ENCODE measurements at regions not wholly inside any gene's neighbourhood (a gene's known extent, or its start where the extent isn't known, plus 50 kb on each side); places are given as distances from the start of the nearest gene placed in this dataset.
"Not testable (repeated sequence)": the region's sequence is repeated elsewhere in the genome, so short reads cannot be mapped to it uniquely, and the experiment has no call there.

DNA sequence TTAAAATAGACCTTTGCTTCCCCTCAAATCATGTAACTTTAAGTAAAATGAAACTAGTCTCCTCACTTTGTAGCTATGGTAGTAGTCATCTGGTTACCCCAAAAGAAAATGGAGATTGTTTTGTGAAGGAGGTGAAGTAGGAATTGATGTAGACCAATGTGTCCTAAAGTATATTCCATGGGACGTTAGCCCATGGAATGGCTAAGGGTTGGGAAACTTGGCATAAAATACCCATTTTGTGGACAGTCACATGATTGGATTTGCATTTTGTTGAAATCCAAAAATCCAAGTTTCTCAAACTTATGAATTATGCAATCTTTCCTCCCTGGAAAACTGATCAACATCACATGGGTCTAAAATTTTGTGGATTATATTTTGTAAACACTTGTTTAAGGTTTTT is 290.6 kb downstream of the OSTF1 start:
- ChIA-PET CTCF (interaction anchor here (0.7 kb wide), 1 partner anchor 29 kb away, joined by 3 read pairs; no protein-coding TSS in a partner anchor), POLR2A (no interaction called here)
- intact Hi-C loops (cut with DNase I, micrococcal nuclease): no loop called here
- Mint-ChIP-seq H3K4me1 (ENCODE audit: low read depth) (no peaks in the 10 kb centered on the region), H3K27me3 (no peaks in the 10 kb centered on the region), H3K27ac (no peak overlapping the region), H3K9me3 (peaks cover 5% of the 10 kb centered on the region), H3K4me3 (no peak overlapping the region), H3K36me3 (ENCODE audit: low read depth) (no peaks in the 10 kb centered on the region)
- no peak overlapping the region for H3K27ac ChIP-seq (ENCODE audit: low read depth in 1 of 2, low read length in 2 of 2)
- H3K27me3 ChIP-seq (ENCODE audit: control insufficient read depth in 1 of 2, insufficient read depth in 2 of 2, low read length in 2 of 2): no peaks in the 10 kb centered on the region
- peaks cover 0 to 8% of the 10 kb centered on the region in 2 experiments for H3K9me3 ChIP-seq (ENCODE audit: control insufficient read depth in 1 of 2, insufficient read depth in 1 of 2, low read length in 2 of 2)
- DNase-seq (no peak), ATAC-seq (ENCODE audit: poor library complexity) (no peak)
- H3K36me3 ChIP-seq (ENCODE audit: insufficient read depth, low read length): no peaks in the 10 kb centered on the region
- TF ChIP-seq, protein P1, sequence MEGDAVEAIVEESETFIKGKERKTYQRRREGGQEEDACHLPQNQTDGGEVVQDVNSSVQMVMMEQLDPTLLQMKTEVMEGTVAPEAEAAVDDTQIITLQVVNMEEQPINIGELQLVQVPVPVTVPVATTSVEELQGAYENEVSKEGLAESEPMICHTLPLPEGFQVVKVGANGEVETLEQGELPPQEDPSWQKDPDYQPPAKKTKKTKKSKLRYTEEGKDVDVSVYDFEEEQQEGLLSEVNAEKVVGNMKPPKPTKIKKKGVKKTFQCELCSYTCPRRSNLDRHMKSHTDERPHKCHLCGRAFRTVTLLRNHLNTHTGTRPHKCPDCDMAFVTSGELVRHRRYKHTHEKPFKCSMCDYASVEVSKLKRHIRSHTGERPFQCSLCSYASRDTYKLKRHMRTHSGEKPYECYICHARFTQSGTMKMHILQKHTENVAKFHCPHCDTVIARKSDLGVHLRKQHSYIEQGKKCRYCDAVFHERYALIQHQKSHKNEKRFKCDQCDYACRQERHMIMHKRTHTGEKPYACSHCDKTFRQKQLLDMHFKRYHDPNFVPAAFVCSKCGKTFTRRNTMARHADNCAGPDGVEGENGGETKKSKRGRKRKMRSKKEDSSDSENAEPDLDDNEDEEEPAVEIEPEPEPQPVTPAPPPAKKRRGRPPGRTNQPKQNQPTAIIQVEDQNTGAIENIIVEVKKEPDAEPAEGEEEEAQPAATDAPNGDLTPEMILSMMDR (IDR thresholded peaks at IDR 0.05): no peak
- H3K4me1 ChIP-seq (ENCODE audit: insufficient read depth, low read length): no peaks in the 10 kb centered on the region
- no peak overlapping the region for H3K4me3 ChIP-seq (ENCODE audit: low read length)

DNA sequence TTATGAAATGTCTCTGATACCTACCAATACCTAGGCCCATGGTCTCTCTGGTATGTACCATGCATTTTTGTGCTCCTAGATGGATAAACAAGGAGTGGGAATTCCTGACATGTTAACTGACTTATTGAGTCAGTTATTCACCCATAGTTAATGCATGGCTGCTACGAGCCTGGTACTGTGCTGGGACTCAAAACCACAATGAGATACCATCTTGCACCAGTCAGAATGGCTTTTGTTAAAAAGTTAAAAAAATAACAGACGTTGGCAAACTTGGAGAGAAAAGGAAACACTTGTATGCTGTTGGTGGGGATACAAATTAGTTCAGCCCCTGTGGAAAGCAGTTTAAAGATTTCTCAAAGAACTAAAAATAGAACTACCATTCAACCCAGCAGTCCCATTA is 293.8 kb downstream of the OSTF1 start:
- no peaks in the 10 kb centered on the region for H3K36me3 Mint-ChIP-seq (ENCODE audit: low read depth)
- H3K4me1 ChIP-seq (ENCODE audit: insufficient read depth, low read length): no peaks in the 10 kb centered on the region

GRCh38 chr9:75383420-75384034 is 295.2 kb downstream of the OSTF1 start:
- H3K36me3 ChIP-seq (ENCODE audit: insufficient read depth, low read length); H3K27me3 ChIP-seq (ENCODE audit: control insufficient read depth in 1 of 2, insufficient read depth in 2 of 2, low read length in 2 of 2); ATAC-seq (ENCODE audit: poor library complexity); H3K4me1 ChIP-seq (ENCODE audit: insufficient read depth, low read length); POLR2A ChIA-PET; H3K4me1 Mint-ChIP-seq (ENCODE audit: low read depth); H3K27ac ChIP-seq (ENCODE audit: low read depth in 1 of 2, low read length in 2 of 2); H3K36me3 Mint-ChIP-seq (ENCODE audit: low read depth); CTCF ChIA-PET; H3K27ac Mint-ChIP-seq; H3K4me3 ChIP-seq (ENCODE audit: low read length); H3K4me3 Mint-ChIP-seq; H3K27me3 Mint-ChIP-seq; intact Hi-C loops (cut with DNase I, micrococcal nuclease); DNase-seq: not testable (repeated sequence)
- peaks cover 0 to 11% of the 10 kb centered on the region in 2 experiments for H3K9me3 ChIP-seq (ENCODE audit: control insufficient read depth in 1 of 2, insufficient read depth in 1 of 2, low read length in 2 of 2)
- H3K9me3 Mint-ChIP-seq: peaks cover 17% of the 10 kb centered on the region

More for the DNA sequence above, 293.8 kb downstream of the OSTF1 start:
- ATAC-seq (ENCODE audit: poor library complexity): no peak
- no peak overlapping the region for H3K4me3 ChIP-seq (ENCODE audit: low read length)
- Mint-ChIP-seq H3K4me1 (ENCODE audit: low read depth) (no peaks in the 10 kb centered on the region), H3K27me3 (no peaks in the 10 kb centered on the region), H3K27ac (no peak overlapping the region), H3K4me3 (no peak overlapping the region), H3K9me3 (peaks cover 16% of the 10 kb centered on the region)
- H3K27me3 ChIP-seq (ENCODE audit: control insufficient read depth in 1 of 2, insufficient read depth in 2 of 2, low read length in 2 of 2): no peaks in the 10 kb centered on the region
- intact Hi-C loops (cut with DNase I, micrococcal nuclease): no loop called here
- CTCF ChIA-PET: no interaction called here
- no peaks in the 10 kb centered on the region for H3K36me3 ChIP-seq (ENCODE audit: insufficient read depth, low read length)
- DNase-seq: no peak
- no peak overlapping the region for H3K27ac ChIP-seq (ENCODE audit: low read depth in 1 of 2, low read length in 2 of 2)
- peaks cover 4 to 11% of the 10 kb centered on the region in 2 experiments for H3K9me3 ChIP-seq (ENCODE audit: control insufficient read depth in 1 of 2, insufficient read depth in 1 of 2, low read length in 2 of 2)
- TF ChIP-seq, protein P1 (IDR thresholded peaks at IDR 0.05): no peak
- POLR2A ChIA-PET: no interaction called here

GRCh38 chr9:75385236-75385635 is 296.9 kb downstream of the OSTF1 start:
- Mint-ChIP-seq H3K36me3 (ENCODE audit: low read depth) (no peaks in the 10 kb centered on the region), H3K27ac (no peak overlapping the region), H3K4me3 (no peak overlapping the region), H3K9me3 (peaks cover 14% of the 10 kb centered on the region), H3K4me1 (ENCODE audit: low read depth) (no peaks in the 10 kb centered on the region), H3K27me3 (no peaks in the 10 kb centered on the region)
- Histone ChIP-seq H3K4me1 (ENCODE audit: insufficient read depth, low read length) (no peaks in the 10 kb centered on the region), H3K4me3 (ENCODE audit: low read length) (no peak overlapping the region), H3K36me3 (ENCODE audit: insufficient read depth, low read length) (no peaks in the 10 kb centered on the region), H3K27ac (ENCODE audit: low read depth in 1 of 2, low read length in 2 of 2) (no peak overlapping the region), H3K9me3 (ENCODE audit: control insufficient read depth in 1 of 2, insufficient read depth in 1 of 2, low read length in 2 of 2) (peaks cover 0 to 11% of the 10 kb centered on the region in 2 experiments), H3K27me3 (ENCODE audit: control insufficient read depth in 1 of 2, insufficient read depth in 2 of 2, low read length in 2 of 2) (no peaks in the 10 kb centered on the region)
- intact Hi-C loops (cut with DNase I, micrococcal nuclease): no loop called here
- ChIA-PET POLR2A (no interaction called here), CTCF (no interaction called here)
- ATAC-seq (ENCODE audit: poor library complexity) (no peak), DNase-seq (no peak)
- TF ChIP-seq, protein P1 (IDR thresholded peaks at IDR 0.05): no peak

Measured in CD4-positive, alpha-beta T cell (primary cell).